ENCODE measurements at regions not wholly inside any gene's neighbourhood (a gene's known extent, or its start where the extent isn't known, plus 50 kb on each side); places are given as distances from the start of the nearest gene placed in this dataset.
A peak's percentile ranks its signal among the peaks of the same experiment; 100 is the strongest.

GRCh38 chr4:106676173-106676921 lies 307.8 kb upstream of the GIMD1 start:
- in situ Hi-C loops (cut with HindIII; ENCODE audit: low sequenced_read_pairs): no loop called here
- no peak for TF ChIP-seq CTCF (IDR thresholded peaks at IDR 0.05; ENCODE audit: low read depth, low read length)
- no peak overlapping the region for H3K4me3 ChIP-seq (ENCODE audit: low read depth, low read length)
- peak; percentile 15 for DNase-seq (ENCODE audit: low read depth, low spot score)

GRCh38 chr4:106671716-106672115 lies 303.1 kb upstream of the GIMD1 start:
- H3K4me3 ChIP-seq (ENCODE audit: low read depth, low read length): no peak overlapping the region
- in situ Hi-C loops (cut with HindIII; ENCODE audit: low sequenced_read_pairs): no loop called here
- DNase-seq (ENCODE audit: low read depth, low spot score): peak; percentile 23
- no peak for TF ChIP-seq CTCF (IDR thresholded peaks at IDR 0.05; ENCODE audit: low read depth, low read length)

- DNase-seq (ENCODE audit: low read depth, low spot score): no peak
- no peak overlapping the region for H3K4me3 ChIP-seq (ENCODE audit: low read depth, low read length)
- no peak for TF ChIP-seq CTCF (IDR thresholded peaks at IDR 0.05; ENCODE audit: low read depth, low read length)
- in situ Hi-C loops (cut with HindIII; ENCODE audit: low sequenced_read_pairs): no loop called here
These were observed 302.4 kb upstream of the GIMD1 start for GRCh38 chr4:106670976-106671375.

GRCh38 chr4:106659371-106659770 lies 290.8 kb upstream of the GIMD1 start:
- no peak overlapping the region for H3K4me3 ChIP-seq (ENCODE audit: low read depth, low read length)
- in situ Hi-C loops (cut with HindIII; ENCODE audit: low sequenced_read_pairs): no loop called here
- TF ChIP-seq CTCF (IDR thresholded peaks at IDR 0.05; ENCODE audit: low read depth, low read length): no peak
- no peak for DNase-seq (ENCODE audit: low read depth, low spot score)

GRCh38 chr4:106652095-106652494 lies 283.5 kb upstream of the GIMD1 start:
- TF ChIP-seq CTCF (IDR thresholded peaks at IDR 0.05; ENCODE audit: low read depth, low read length): no peak
- in situ Hi-C loops (cut with HindIII; ENCODE audit: low sequenced_read_pairs): no loop called here
- DNase-seq (ENCODE audit: low read depth, low spot score): no peak
- H3K4me3 ChIP-seq (ENCODE audit: low read depth, low read length): no peak overlapping the region

- H3K4me3 ChIP-seq (ENCODE audit: low read depth, low read length): no peak overlapping the region
- in situ Hi-C loops (cut with HindIII; ENCODE audit: low sequenced_read_pairs): no loop called here
- DNase-seq (ENCODE audit: low read depth, low spot score): no peak
- no peak for TF ChIP-seq CTCF (IDR thresholded peaks at IDR 0.05; ENCODE audit: low read depth, low read length)
These were observed 282.1 kb upstream of the GIMD1 start for GRCh38 chr4:106650701-106651100.

Data from astrocyte of the spinal cord (primary cell).